ENCODE measurements at regions not wholly inside any gene's neighbourhood (a gene's known extent, or its start where the extent isn't known, plus 50 kb on each side); places are given as distances from the start of the nearest gene placed in this dataset.

- TF ChIP-seq CTCF (IDR thresholded peaks at IDR 0.05) (no peak), POLR2A (IDR thresholded peaks at IDR 0.05) (no peak)
Observed at GRCh38 chr15:61780278-61780980, 279.8 kb downstream of the VPS13C start.

All from body of pancreas (tissue), 4 donors.